Ishikawa (cell line): ENCODE measurements at regions not wholly inside any gene's neighbourhood (a gene's known extent, or its start where the extent isn't known, plus 50 kb on each side); places are given as distances from the start of the nearest gene placed in this dataset.

Experiments
- CEBPB ChIP-seq: IDR thresholded peaks from 2 replicates; pipeline ENCODE4 v1.6.1; 2012
- CREB1 ChIP-seq: IDR thresholded peaks from 2 replicates; pipeline ENCODE4 v1.6.1; 2012; ENCODE audit warnings: low read depth
- EGR1 ChIP-seq: IDR thresholded peaks from 2 replicates; pipeline ENCODE4 v1.6.1; 2012
- EP300 ChIP-seq: IDR thresholded peaks from 2 replicates; pipeline ENCODE4 v1.6.1; 2012; ENCODE audit warnings: borderline replicate concordance
- FOXM1 ChIP-seq: IDR thresholded peaks from 2 replicates; pipeline ENCODE4 v1.6.1; 2012; ENCODE audit warnings: low read depth, borderline replicate concordance
- NFIC ChIP-seq: IDR thresholded peaks from 2 replicates; pipeline ENCODE4 v1.6.1; 2012
- RAD21 ChIP-seq: IDR thresholded peaks from 2 replicates; pipeline ENCODE4 v1.6.1; 2012; ENCODE audit warnings: low read depth
- TAF1 ChIP-seq: IDR thresholded peaks from 2 replicates; pipeline ENCODE4 v1.6.1; 2012; ENCODE audit warnings: low read depth, mild to moderate bottlenecking
- TCF12 ChIP-seq: IDR thresholded peaks from 2 replicates; pipeline ENCODE4 v1.6.1; 2012; ENCODE audit warnings: low read depth
- TEAD4 ChIP-seq: IDR thresholded peaks from 2 replicates; pipeline ENCODE4 v1.6.1; 2012
- YY1 ChIP-seq: IDR thresholded peaks from 2 replicates; pipeline ENCODE4 v1.6.1; 2012; ENCODE audit warnings: low read depth
- ZBTB7A ChIP-seq: IDR thresholded peaks from 2 replicates; pipeline ENCODE4 v1.6.1; 2012; ENCODE audit warnings: low read depth
- TF ChIP-seq, protein P1 (sequence below): IDR thresholded peaks from 2 replicates; pipeline ENCODE4 v1.6.1; 2012
- TF ChIP-seq, protein P2 (sequence below): IDR thresholded peaks from 2 replicates; pipeline ENCODE4 v1.6.1; 2012; ENCODE audit warnings: low read depth, mild to moderate bottlenecking
- TF ChIP-seq, protein P3 (sequence below): IDR thresholded peaks from 2 replicates; pipeline ENCODE4 v1.6.1; 2012

DNA sequence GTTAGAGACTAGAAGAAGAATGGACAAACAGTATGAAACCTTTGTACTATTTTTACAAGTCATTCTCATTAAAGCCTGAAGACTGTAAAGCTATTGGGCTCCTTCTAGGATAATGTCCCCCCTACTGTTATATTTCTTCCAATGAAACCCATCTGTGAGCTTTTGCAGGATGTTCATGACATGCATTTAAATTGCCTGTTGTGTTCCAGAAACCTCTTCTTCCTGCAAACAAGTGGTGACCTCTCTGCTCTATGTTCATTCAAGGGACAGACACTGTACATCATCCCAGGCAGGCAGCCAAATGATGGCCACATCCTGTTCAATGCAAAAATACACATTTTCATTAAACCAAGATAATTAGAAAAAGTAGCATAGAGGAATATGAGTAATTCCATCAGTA is 128.0 kb downstream of the C4orf33 start:
- TF ChIP-seq EGR1 (no peak), FOXM1 (no peak), NFIC (no peak)

DNA sequence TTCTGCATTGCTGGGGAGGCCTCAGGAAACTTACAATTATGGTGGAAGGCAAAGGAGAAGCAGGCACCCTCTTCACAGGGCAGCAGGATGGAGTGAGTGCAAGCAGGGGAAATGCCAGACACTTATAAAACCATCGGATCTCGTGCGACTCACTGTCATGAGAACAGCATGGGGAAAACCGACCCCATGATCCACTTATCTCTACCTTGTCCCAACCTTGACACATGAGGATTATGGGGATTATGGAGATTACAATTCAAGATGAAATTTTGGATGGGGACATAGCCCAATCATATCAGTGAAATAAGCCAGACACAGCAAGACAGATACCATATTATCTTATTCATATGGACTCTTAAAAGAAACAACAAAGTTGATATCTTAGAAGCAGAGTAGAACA is 134.9 kb downstream of the C4orf33 start:
- TF ChIP-seq RAD21: no peak
- no peak for TF ChIP-seq TCF12
- TF ChIP-seq, protein P1, sequence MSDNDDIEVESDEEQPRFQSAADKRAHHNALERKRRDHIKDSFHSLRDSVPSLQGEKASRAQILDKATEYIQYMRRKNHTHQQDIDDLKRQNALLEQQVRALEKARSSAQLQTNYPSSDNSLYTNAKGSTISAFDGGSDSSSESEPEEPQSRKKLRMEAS: no peak

DNA sequence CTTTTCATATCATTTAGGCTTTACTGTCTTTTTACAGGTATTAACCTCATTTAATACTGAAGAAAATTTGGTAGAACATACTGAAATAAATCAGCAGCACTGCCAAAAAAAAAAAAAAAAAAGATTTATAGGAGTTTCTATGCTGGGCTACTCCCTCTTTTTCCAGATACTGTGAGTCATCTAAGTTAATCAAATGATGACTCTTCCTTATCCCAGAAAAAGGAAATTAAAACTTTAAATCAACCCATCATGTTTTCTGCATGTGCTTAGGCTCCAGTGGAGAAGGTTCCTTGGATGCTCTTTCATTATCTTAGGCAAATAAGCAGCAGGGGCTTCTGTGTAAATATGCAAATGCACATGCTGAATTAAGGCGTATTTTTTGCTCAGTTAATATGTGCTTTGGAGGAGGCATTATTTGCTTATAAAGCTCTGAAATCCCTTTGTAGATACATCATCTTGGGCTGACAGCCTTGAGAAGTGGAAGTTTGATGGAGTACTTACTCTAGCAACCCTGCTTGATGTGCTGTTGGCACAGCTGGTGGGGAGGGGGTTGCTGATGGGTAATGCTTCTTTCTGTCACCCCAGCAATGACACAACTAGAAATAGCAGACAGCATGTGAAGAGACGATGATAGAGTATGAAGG is 136.1 kb downstream of the C4orf33 start:
- TF ChIP-seq, protein P1: no peak
- TF ChIP-seq EGR1: no peak
- TF ChIP-seq EP300: no peak
- TF ChIP-seq ZBTB7A: no peak
- TF ChIP-seq TAF1: no peak
- TF ChIP-seq CREB1: no peak
- TF ChIP-seq TCF12: no peak
- no peak for TF ChIP-seq TEAD4
- TF ChIP-seq, protein P2, sequence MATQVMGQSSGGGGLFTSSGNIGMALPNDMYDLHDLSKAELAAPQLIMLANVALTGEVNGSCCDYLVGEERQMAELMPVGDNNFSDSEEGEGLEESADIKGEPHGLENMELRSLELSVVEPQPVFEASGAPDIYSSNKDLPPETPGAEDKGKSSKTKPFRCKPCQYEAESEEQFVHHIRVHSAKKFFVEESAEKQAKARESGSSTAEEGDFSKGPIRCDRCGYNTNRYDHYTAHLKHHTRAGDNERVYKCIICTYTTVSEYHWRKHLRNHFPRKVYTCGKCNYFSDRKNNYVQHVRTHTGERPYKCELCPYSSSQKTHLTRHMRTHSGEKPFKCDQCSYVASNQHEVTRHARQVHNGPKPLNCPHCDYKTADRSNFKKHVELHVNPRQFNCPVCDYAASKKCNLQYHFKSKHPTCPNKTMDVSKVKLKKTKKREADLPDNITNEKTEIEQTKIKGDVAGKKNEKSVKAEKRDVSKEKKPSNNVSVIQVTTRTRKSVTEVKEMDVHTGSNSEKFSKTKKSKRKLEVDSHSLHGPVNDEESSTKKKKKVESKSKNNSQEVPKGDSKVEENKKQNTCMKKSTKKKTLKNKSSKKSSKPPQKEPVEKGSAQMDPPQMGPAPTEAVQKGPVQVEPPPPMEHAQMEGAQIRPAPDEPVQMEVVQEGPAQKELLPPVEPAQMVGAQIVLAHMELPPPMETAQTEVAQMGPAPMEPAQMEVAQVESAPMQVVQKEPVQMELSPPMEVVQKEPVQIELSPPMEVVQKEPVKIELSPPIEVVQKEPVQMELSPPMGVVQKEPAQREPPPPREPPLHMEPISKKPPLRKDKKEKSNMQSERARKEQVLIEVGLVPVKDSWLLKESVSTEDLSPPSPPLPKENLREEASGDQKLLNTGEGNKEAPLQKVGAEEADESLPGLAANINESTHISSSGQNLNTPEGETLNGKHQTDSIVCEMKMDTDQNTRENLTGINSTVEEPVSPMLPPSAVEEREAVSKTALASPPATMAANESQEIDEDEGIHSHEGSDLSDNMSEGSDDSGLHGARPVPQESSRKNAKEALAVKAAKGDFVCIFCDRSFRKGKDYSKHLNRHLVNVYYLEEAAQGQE: no peak
- no peak for TF ChIP-seq NFIC

DNA sequence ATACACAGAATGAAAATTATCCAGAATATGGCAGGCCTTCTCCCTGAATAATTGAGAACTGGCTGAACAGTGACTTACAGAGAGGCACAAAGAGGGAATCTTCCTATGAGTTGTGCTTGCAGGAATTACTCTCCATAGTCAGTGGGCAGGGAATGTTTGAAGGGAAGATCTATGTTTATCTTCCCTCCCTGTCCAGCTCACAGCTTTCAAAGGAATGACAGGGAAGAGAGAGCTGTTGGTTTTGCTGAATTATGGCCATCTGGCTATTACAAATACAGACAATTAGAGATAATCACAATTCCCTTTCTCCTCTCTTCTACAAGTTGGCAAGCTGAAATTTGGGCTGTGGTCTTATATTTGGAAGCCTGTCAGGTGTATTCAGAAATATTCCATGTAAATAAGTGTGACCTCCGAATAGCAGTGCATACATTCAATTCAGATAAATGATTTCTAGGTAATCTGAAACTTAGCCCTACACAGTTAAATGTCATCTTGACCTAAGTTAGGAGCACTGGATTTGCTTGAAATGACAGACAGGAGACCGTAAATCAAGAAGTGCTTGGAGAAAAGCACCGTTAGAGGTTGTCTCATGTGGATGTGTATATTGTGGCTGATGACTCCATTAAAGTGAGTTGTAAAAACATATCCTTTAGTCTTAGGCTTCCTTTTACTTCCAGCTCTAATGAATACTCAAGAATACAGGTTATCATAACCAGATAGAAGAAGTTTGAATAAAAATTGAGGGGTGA is 136.8 kb downstream of the C4orf33 start:
- TF ChIP-seq ZBTB7A (no peak), CREB1 (no peak), TAF1 (no peak), EP300 (no peak), EGR1 (no peak), YY1 (no peak), TEAD4 (no peak)
- TF ChIP-seq, protein P1: no peak
- TF ChIP-seq, protein P3, sequence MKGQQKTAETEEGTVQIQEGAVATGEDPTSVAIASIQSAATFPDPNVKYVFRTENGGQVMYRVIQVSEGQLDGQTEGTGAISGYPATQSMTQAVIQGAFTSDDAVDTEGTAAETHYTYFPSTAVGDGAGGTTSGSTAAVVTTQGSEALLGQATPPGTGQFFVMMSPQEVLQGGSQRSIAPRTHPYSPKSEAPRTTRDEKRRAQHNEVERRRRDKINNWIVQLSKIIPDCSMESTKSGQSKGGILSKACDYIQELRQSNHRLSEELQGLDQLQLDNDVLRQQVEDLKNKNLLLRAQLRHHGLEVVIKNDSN: no peak

DNA sequence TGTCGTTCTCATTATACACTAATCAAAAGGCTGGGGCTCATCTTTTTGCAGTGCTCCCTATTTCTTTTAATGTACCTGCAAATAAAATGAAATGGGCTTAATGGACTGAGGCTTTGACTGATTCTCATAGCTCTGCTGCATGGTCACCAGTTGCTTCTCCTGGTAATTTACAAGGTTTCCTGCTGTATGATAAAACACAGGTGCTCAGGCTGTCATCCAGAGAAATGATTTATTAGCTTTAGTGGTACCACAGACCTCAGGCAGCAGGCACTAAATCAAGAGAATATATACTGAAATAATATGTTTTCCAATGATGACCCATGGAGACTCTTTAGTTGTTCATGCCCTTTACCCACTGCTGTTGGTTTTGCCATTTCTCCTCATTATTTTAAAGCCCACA is 137.7 kb downstream of the C4orf33 start:
- no peak for TF ChIP-seq EP300

DNA sequence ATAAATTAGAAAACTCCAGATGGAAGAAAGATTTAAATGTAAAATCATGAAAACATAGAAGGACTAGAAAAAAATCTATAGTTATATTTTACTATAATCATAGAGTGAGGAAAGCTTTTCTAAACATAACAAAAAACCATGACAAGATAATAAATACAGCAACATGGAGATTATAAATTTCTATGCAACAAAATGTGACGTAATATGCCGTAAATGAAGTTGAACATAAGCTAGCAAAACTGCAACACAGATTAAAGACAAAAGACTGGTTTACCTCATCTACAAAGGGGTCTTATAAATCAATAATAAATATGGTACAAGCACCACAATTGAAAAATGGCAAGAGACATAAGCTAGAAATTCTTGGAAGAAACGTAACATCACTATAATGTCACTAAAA is 140.4 kb downstream of the C4orf33 start:
- TF ChIP-seq, protein P3: no peak
- TF ChIP-seq FOXM1 (no peak), CREB1 (no peak), TCF12 (no peak)
- TF ChIP-seq, protein P1: no peak
- TF ChIP-seq, protein P2: no peak

DNA sequence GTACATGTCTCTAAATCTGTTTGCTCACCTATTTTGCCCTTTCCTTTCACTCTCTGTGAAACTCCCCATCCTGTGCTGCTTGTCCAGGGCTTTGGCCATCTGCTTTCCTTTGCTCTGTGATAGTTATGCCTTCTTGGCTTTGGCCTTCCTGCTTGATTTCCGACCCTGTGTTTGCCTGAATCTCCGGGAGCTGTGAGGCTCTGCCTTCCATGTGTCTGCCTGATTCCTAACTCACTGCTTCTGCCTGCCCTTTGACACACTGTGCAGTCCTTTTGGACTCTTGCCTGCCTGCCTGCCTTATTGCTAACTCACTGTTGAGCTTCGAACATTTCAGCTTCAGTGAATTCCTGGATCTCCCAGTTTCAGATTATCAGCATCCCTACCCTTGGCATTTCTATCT is 143.1 kb downstream of the C4orf33 start:
- TF ChIP-seq TCF12 (no peak), NFIC (no peak), CREB1 (no peak), YY1 (no peak), RAD21 (no peak), FOXM1 (no peak), TEAD4 (no peak), CEBPB (no peak), ZBTB7A (no peak), TAF1 (no peak)
- TF ChIP-seq, protein P2: no peak
- TF ChIP-seq, protein P1: no peak
